ENCODE measurements at regions not wholly inside any gene's neighbourhood (a gene's known extent, or its start where the extent isn't known, plus 50 kb on each side); places are given as distances from the start of the nearest gene placed in this dataset.
"Not testable (repeated sequence)": the region's sequence is repeated elsewhere in the genome, so short reads cannot be mapped to it uniquely, and the experiment has no call there.

GRCh38 chrX:1871887-1872286 lies 257.0 kb downstream of the ASMT start:
- TF ChIP-seq CTCF (conservative IDR thresholded peaks at IDR 0.05; ENCODE audit: low read length), result no peak
- DNase-seq (ENCODE audit: low read depth), result no peak

GRCh38 chrX:1873671-1874070 lies 258.8 kb downstream of the ASMT start:
- no peak for TF ChIP-seq CTCF (conservative IDR thresholded peaks at IDR 0.05; ENCODE audit: low read length)
- no peak for DNase-seq (ENCODE audit: low read depth)

More at GRCh38 chrX:1871887-1872286, 257.0 kb downstream of the ASMT start:
- no peak overlapping the region for H3K4me3 ChIP-seq (ENCODE audit: low read length)

GRCh38 chrX:1874416-1874815 lies 259.6 kb downstream of the ASMT start:
- H3K4me3 ChIP-seq (ENCODE audit: low read length), result no peak overlapping the region
- DNase-seq (ENCODE audit: low read depth), result no peak
- TF ChIP-seq CTCF (conservative IDR thresholded peaks at IDR 0.05; ENCODE audit: low read length), result no peak

More at GRCh38 chrX:1873671-1874070, 258.8 kb downstream of the ASMT start:
- no peak overlapping the region for H3K4me3 ChIP-seq (ENCODE audit: low read length)

GRCh38 chrX:1874899-1875298 lies 260.0 kb downstream of the ASMT start:
- TF ChIP-seq CTCF (conservative IDR thresholded peaks at IDR 0.05; ENCODE audit: low read length), result no peak
- H3K4me3 ChIP-seq (ENCODE audit: low read length), result no peak overlapping the region

GRCh38 chrX:1876041-1876440 lies 261.2 kb downstream of the ASMT start:
- no peak for TF ChIP-seq CTCF (conservative IDR thresholded peaks at IDR 0.05; ENCODE audit: low read length)
- no peak for DNase-seq (ENCODE audit: low read depth)
- H3K4me3 ChIP-seq (ENCODE audit: low read length), result no peak overlapping the region

More at GRCh38 chrX:1874899-1875298, 260.0 kb downstream of the ASMT start:
- DNase-seq (ENCODE audit: low read depth), result no peak

- H3K4me3 ChIP-seq (ENCODE audit: low read length), result no peak overlapping the region
- DNase-seq (ENCODE audit: low read depth), result no peak
- no peak for TF ChIP-seq CTCF (conservative IDR thresholded peaks at IDR 0.05; ENCODE audit: low read length)
These were observed 262.9 kb downstream of the ASMT start for GRCh38 chrX:1877780-1878179.

GRCh38 chrX:1880884-1881817 lies 266.3 kb downstream of the ASMT start:
- not testable (repeated sequence) for H3K4me3 ChIP-seq (ENCODE audit: low read length); DNase-seq (ENCODE audit: low read depth)

Measured in AG10803 (cell line).